GM21367 (cell line): ENCODE measurements at regions not wholly inside any gene's neighbourhood (a gene's known extent, or its start where the extent isn't known, plus 50 kb on each side); places are given as distances from the start of the nearest gene placed in this dataset.
"Not testable (repeated sequence)": the region's sequence is repeated elsewhere in the genome, so short reads cannot be mapped to it uniquely, and the experiment has no call there.

Source experiments
- ATAC-seq: cut with Tn5 transposase; IDR thresholded peaks from one replicate; pipeline ENCODE4 v1.9.1; 2021; ENCODE audit not compliant: unreplicated experiment

DNA sequence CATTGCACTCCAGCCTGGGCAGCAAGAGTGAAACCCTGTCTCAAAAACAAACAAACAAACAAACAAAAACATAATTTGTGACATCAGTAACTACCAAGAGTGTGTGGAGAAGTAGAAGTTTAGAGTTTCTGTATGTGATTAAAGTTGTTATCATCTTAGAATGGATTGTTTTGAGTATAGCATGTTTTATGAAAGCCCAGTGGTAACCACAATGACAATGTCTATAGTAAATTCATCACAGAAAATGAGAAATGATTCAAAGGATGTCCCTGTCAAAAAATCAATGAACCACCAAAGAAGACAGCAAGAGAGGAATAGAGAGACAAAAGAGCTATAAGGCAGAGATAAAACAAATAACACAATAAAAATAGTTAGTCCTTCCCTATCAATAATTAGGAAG is 1299.2 kb downstream of the CNTNAP5 start:
- ATAC-seq = no peak

DNA sequence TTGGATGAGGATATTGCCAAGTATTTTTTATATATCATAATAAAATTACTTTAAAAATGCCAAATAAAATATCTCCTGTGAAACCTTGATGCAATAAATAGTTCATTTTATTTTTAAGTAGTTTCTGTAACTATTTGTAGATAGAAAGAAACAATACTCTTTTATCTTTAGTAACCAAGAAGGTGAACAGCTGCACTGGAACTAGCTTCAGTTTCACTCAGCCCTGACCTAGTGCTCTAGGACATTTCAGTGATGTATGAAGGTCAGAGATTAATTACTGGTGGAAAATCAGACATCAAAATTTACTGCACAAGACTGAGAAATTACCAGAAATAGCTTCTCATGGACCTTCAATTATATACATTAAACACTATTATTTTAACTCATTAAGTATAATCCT is 1305.0 kb downstream of the CNTNAP5 start:
- ATAC-seq = no peak

GRCh38 chr2:125341353-125341752 is 1314.6 kb upstream of the GYPC start:
- no peak for ATAC-seq

DNA sequence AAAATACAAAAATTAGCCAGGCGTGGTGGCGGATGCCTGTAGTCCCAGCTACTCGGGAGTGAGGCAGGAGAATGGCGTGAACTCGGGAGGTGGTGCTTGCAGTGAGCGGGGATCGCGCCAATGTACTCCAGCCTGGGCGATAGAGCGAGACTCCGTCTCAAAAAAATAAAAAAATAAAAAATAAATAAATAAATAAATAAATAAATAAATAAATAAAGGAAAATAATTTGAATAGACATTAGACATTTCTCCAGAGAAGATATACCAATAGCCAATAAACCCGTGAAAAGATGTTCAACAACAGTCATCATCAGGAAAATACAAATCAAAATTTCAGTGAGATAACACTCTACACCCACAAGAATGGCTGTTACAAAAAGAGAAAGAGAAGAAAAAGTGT is 1302.4 kb upstream of the GYPC start:
- ATAC-seq = not testable (repeated sequence)

DNA sequence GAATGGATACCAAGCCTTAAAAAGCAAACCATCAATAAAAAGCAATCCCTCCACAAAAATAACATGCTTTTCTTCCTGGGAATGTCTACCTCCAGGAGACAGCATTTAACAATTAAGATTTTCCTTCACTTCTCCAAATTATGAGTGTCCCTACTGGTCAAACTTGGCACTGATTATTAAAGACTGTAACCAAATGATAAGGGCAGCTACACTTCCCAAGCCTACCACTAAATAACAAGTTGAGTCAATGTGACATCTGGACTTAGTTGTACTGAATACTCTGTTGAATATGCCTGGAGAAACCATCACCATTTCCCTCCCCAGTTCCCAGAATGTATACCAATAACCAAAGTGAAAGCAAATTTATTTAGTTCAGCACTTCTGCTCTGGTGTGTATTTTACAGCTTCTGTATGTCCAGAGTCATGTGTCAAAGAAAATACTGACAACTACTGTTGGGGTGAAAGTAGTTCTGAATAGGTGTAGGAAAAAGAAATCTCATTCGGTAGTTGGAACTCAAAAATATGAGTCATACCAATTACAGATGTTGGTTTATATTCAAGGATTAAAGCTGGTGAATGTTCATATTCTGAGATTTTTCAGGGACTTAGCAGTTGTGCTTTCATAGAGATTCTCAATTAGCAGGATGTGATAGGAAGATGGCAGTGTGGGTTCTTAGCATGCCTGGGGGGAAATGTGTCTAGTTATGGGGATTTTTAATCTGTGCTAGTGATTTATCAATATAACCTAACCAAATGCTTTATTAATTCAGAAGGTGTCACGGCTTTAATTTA is 1291.6 kb upstream of the GYPC start:
- no peak for ATAC-seq

DNA sequence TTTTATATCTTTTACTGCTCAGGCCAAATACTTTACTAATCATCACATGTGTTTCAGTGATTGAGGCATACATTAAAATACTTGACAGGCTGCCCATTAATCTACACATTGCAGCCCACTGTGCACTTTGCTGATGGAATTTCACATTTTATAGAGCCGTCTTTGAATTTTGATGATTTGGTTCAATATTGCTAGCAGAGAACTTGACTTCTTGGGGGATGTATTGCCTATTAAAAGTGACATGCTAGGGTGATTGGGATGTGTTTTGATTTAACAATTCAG is 1291.0 kb upstream of the GYPC start:
- ATAC-seq = no peak

DNA sequence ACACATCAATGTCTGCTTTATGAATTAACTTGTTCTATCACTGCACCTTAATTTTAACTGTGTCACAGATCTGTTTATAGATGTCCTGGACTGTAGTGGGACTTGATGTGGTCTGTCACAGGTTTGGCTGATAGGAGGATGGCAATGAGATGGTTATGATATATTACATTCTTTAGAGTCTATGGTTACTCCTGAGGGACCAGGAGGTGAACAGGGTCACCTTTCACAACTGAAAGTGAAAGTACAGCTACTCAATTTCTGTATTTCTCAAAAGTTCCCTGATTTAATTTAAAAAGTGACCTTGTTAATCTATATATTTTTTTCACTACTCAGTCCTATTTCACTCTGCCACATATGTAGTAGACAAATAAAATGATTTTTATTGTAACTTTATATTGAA is 1284.1 kb upstream of the GYPC start:
- no peak for ATAC-seq

DNA sequence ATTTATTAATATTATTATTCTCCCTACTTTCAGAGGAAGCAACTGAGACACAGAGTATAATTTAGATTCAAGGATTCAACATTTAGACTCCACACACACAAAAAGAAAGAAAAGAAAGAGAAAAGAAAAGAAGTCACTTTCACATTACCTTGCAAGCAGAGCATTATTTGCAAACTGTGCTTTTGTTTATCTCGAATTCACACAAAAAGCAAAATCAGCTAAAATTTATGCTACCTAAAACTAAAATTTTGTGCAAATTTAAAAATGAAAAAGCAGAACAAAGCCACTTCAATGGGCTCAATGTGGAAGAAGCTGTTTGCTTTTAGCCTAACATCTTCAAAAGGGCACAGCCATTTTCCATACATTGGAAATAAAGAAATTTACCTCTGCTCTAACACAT is 1282.7 kb upstream of the GYPC start:
- no peak for ATAC-seq

- no peak for ATAC-seq
Measured at GRCh38 chr2:125386074-125386473, 1269.9 kb upstream of the GYPC start.

DNA sequence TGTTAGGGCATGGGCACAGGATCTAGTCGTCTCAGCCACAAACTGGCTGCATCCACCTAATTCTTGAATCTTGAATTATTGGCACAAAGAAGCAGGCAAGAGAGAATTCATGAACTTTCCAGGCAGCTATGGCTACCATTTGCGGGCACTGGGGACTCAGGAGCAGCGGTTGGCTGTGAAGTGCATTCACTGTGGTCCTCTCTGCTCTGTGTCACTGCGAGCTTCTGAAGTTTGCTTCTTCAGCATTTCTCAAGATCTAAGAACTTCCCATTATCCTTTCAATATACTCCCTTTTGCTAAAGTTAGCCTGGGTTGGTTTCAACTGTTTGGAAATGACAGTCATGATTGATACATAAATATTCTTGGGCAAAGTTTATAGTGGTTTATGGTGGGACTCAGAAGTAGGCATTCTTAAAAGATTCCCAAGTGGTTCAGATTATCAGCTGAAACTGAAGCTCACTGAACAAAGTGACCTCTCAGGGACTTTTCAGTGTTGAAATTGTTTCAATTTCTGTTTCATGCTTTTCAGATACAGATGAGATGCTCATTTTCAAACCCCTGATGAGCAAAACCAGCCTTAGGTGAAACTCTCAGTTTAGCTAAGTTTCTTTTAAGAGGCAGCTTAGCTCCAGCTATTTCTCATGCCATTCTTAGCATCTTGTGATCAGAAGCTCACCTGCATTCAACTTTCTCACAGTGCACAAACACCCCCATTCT is 1258.3 kb upstream of the GYPC start:
- ATAC-seq = peak; percentile 77

GRCh38 chr2:125398738-125399524 is 1257.0 kb upstream of the GYPC start:
- ATAC-seq = peak; percentile 37

- ATAC-seq = no peak
Measured at GRCh38 chr2:125405816-125406215, 1250.1 kb upstream of the GYPC start.

- no peak for ATAC-seq
Measured at GRCh38 chr2:125408874-125409538, 1247.0 kb upstream of the GYPC start.

DNA sequence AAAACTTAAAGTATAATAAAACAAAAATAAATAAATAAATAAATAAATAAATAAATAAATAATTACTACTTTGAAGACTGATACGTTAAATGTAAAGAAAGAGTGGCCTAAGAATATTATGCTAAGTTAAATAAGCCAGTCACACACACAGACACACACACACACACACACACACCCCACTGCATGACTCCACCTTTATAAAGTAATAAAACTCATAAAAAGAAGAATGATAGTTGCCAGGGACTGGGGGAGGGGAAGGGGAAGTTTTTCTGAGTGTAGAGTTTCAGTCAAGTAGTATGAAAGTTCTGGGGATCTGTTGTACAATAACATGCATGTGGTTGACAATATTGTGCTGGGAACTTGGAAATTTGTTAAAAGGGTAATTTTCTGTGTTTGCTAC is 1237.5 kb upstream of the GYPC start:
- no peak for ATAC-seq

DNA sequence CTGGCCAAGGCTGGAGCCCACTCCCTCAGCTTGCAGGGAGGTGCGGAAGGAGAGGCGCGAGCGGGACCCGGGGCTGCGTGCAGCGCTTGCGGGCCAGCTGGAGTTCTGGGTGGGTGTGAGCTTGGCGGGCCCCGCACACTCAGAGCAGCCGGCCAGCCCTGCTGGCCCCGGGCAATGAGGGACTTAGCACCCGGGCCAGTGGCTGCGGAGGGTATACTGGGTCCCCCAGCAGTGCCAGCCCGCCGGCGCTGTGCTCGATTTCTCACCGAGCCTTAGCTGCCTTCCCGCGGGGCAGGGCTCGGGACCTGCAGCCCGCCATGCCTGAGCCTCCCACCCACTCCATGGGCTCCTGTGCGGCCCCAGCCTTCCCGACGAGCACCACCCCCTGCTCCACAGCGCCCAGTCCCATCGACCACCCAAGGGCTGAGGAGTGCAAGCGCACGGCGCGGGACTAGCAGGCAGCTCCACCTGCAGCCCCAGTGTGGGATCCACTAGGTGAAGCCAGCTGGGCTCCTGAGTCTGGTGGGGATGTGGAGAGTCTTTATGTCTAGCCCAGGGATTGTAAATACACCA is 1233.7 kb upstream of the GYPC start:
- not testable (repeated sequence) for ATAC-seq

GRCh38 chr2:125424266-125424785 is 1231.6 kb upstream of the GYPC start:
- ATAC-seq = no peak

- ATAC-seq = no peak
Measured at GRCh38 chr2:125427721-125428315, 1228.1 kb upstream of the GYPC start.

- ATAC-seq = no peak
Measured at GRCh38 chr2:125444106-125444505, 1211.9 kb upstream of the GYPC start.

DNA sequence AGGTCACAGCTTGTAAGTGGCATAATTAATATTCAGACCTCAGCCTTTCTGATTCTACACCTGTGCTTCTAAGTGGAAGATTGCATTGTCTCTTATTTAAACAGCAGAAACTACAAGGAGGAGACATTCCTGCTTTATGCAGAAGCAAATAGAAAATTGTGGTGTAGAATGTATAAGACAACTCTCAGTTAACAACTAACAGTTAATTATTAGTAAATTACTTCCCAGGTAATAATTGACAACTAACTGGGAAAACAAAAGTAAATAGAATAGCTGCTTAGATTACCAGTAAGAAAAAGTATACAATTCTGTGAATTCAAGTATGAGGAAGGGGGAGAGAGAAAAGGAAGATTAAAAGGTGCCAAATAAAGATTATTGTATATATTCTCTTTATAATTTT is 1210.5 kb upstream of the GYPC start:
- no peak for ATAC-seq

DNA sequence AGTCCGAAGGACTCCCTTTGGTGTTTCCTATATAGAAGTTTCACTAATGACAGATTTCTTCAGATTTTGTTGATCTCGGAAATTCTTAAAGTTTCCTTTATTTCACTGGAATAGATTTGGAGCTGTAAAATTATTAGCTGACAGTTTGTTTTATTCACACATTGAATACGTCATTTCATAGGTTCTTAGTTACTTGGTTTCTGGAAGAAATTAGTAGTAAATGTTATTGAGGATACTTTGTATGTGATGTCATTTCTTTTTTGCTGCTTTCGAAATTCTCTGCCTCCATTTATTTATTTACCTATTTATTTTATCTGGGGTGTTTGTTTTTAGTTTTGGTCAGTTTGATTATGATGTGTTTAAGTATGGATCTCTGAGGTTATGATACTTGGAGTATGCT is 1205.9 kb upstream of the GYPC start:
- ATAC-seq = no peak

GRCh38 chr2:125455110-125455509 is 1200.8 kb upstream of the GYPC start:
- no peak for ATAC-seq
